K562 (cell line): ENCODE measurements at regions not wholly inside any gene's neighbourhood (a gene's known extent, or its start where the extent isn't known, plus 50 kb on each side); places are given as distances from the start of the nearest gene placed in this dataset.

Experiments used
- ATAC-seq: fragments of 200-7000 bp; cut with Tn5 transposase; 3 replicates; pipeline ENCODE4 v1.9.1; 2020; ENCODE audit warnings: moderate library complexity
- BruUV-seq: library from RNA; stranded (reverse); fragments of 400-500 nt; replicated peaks from 2 replicates; lab custom pipeline; 2021; lab: Mats Ljungman, UMichigan
- CTCF ChIA-PET: fragments of 300-600 bp; formaldehyde crosslinking; extraction: SDS; loops from one replicate; lab custom pipeline; 2021; ENCODE audit warnings: low intra/inter-chr PET ratio; lab: Yijun Ruan, JAX
- POLR2A ChIA-PET: fragments of 300-600, 350-650 bp; sonication (Branson Sonifier 250); formaldehyde crosslinking; extraction: SDS; loops from one replicate; lab custom pipeline; 2021; ENCODE audit warnings: antibody characterized with exemption, inconsistent platforms; lab: Yijun Ruan, JAX
- DNase-seq, 4 experiments: peaks; one replicate each; pipeline versions ENCODE4 v3.0.0 to v3.0.0-alpha.2; 2011 to 2018; ENCODE audit warnings: low spot score in 3 of 4, mixed read lengths in 3 of 4; ENCODE audit errors: extremely low read depth in 1 of 4
- FAIRE-seq: peaks from 2 replicates; lab custom pipeline; 2011; peaks lifted over from hg19 to GRCh38; lab: Jason Lieb, UNC
- H2AFZ ChIP-seq: 2 replicates; pipeline ENCODE4 v1.6.0; 2011; ENCODE audit warnings: low read depth, low read length, control low read depth, inconsistent platforms
- H3K27ac ChIP-seq: fragments of 200-600 bp; 3 replicates; pipeline ENCODE4 v1.8.0; 2011; ENCODE audit warnings: low read depth, mild to moderate bottlenecking, control low read depth, inconsistent platforms, low read length, moderate library complexity, mixed read lengths; ENCODE audit errors: extremely low read depth
- H3K27me3 ChIP-seq, 2 experiments: fragments of 300-600 bp in 1 of 2; 2 replicates in 1 of 2; 3 replicates in 1 of 2; pipeline versions ENCODE4 v1.6.0 to v1.8.0; 2011; ENCODE audit warnings: inconsistent platforms in 2 of 2, low read length in 2 of 2, mild to moderate bottlenecking in 1 of 2, mixed read lengths in 1 of 2, moderate library complexity in 1 of 2; ENCODE audit not compliant: control insufficient read depth in 2 of 2, insufficient read depth in 2 of 2
- H3K36me3 ChIP-seq: fragments of 300-600 bp; 3 replicates; pipeline ENCODE4 v1.8.0; 2011; ENCODE audit warnings: mild to moderate bottlenecking, low read length, inconsistent platforms; ENCODE audit not compliant: control insufficient read depth, insufficient read depth
- H3K4me1 ChIP-seq, 2 experiments: fragments of 200-600 bp in 1 of 2; replicated peaks in 1 of 2; 2 replicates in 1 of 2; 3 replicates in 1 of 2; pipeline versions ENCODE4 v1.5.1 to v1.8.0; 2011; ENCODE audit warnings: inconsistent platforms in 2 of 2, low read length in 2 of 2, mild to moderate bottlenecking in 1 of 2, mixed read lengths in 1 of 2, moderate library complexity in 1 of 2; ENCODE audit not compliant: control insufficient read depth in 2 of 2, insufficient read depth in 2 of 2
- H3K4me2 ChIP-seq: 2 replicates; pipeline ENCODE4 v1.6.1; 2011; ENCODE audit warnings: low read length, control low read depth, inconsistent platforms, mixed read lengths; ENCODE audit not compliant: insufficient read depth
- H3K4me3 ChIP-seq: fragments of 200-600 bp; sonication (generic), shearing (Covaris generic); 2 replicates; pipeline ENCODE4 v1.5.1; 2016; ENCODE audit warnings: control low read depth, inconsistent platforms
- H3K79me2 ChIP-seq: fragments of 200-600 bp; 3 replicates; pipeline ENCODE4 v1.8.0; 2011; ENCODE audit warnings: low read length, inconsistent platforms; ENCODE audit not compliant: control insufficient read depth, insufficient read depth
- H3K9ac ChIP-seq, 2 experiments: 2 replicates each; pipeline versions ENCODE4 v1.6.0 to v1.6.1; 2011; ENCODE audit warnings: low read depth in 2 of 2, low read length in 2 of 2, control low read depth in 1 of 2, inconsistent platforms in 1 of 2, mild to moderate bottlenecking in 1 of 2, mixed read lengths in 1 of 2; ENCODE audit not compliant: insufficient read depth in 1 of 2
- H3K9me1 ChIP-seq: one replicate; pipeline ENCODE4 v1.6.0; 2011; ENCODE audit warnings: inconsistent platforms, mild to moderate bottlenecking, low read length, moderate library complexity; ENCODE audit not compliant: control insufficient read depth, insufficient read depth
- H3K9me3 ChIP-seq: replicated peaks from 2 replicates; pipeline ENCODE4 v1.5.1; 2011; ENCODE audit warnings: low read depth, low read length, inconsistent platforms; ENCODE audit not compliant: control insufficient read depth, insufficient read depth
- H4K20me1 ChIP-seq: replicated peaks from 2 replicates; pipeline ENCODE4 v1.6.1; 2011; ENCODE audit warnings: low read length, inconsistent platforms, mixed read lengths; ENCODE audit not compliant: control insufficient read depth, insufficient read depth
- DACH1 ChIP-seq: fragments of 450-650 bp; IDR thresholded peaks from 2 replicates; pipeline ENCODE4 v1.6.1; 2018; ENCODE audit not compliant: partially characterized antibody
- DIDO1 ChIP-seq: fragments of 450-650 bp; IDR thresholded peaks from 2 replicates; pipeline ENCODE4 v1.6.1; 2016; ENCODE audit warnings: low read depth, missing biosample characterization, missing genetic modification characterization
- DLX4 ChIP-seq: fragments of 250-450 bp; sonication (Bioruptor Pico); IDR thresholded peaks from 2 replicates; pipeline ENCODE4 v1.6.1; 2021; ENCODE audit warnings: mild to moderate bottlenecking
- ETV5 ChIP-seq: sonication (generic); formaldehyde crosslinking; IDR thresholded peaks from 2 replicates; pipeline ENCODE4 v1.4.0; 2020; ENCODE audit warnings: low read depth, mild to moderate bottlenecking, missing genetic modification reagents
- MBD2 ChIP-seq: sonication (generic); IDR thresholded peaks from 2 replicates; pipeline ENCODE4 v1.6.1; 2016; ENCODE audit warnings: low read depth, borderline replicate concordance
- PCBP1 ChIP-seq: fragments of 200-400 bp; formaldehyde crosslinking; IDR thresholded peaks from 2 replicates; pipeline ENCODE4 v1.6.1; 2018; ENCODE audit warnings: mild to moderate bottlenecking, low read depth, low read length; ENCODE audit not compliant: poor library complexity, severe bottlenecking
- POLR2AphosphoS5 ChIP-seq: IDR thresholded peaks from 2 replicates; pipeline ENCODE4 v1.6.1; 2011; ENCODE audit warnings: mild to moderate bottlenecking, low read depth, low read length, moderate library complexity; ENCODE audit not compliant: control insufficient read depth, insufficient read depth
- RAD51 ChIP-seq: fragments of 450-650 bp; IDR thresholded peaks from 2 replicates; pipeline ENCODE4 v1.7.1; 2016; ENCODE audit warnings: low read depth, mild to moderate bottlenecking, borderline replicate concordance
- RBFOX2 ChIP-seq: fragments of 200-400 bp; formaldehyde crosslinking; IDR thresholded peaks from 2 replicates; pipeline ENCODE4 v1.6.1; 2017; ENCODE audit warnings: low read depth, mild to moderate bottlenecking, low read length, moderate library complexity
- RCOR1 ChIP-seq, 2 experiments: IDR thresholded peaks; 2 replicates each; pipeline ENCODE4 v1.6.1; 2012; ENCODE audit warnings: low read depth in 2 of 2, low read length in 2 of 2, borderline replicate concordance in 1 of 2, improper control_type of control experiment in 1 of 2
- SREBF1 ChIP-seq: fragments of 150-350 bp; IDR thresholded peaks from 2 replicates; pipeline ENCODE4 v1.6.1; 2014; ENCODE audit warnings: antibody characterized with exemption, low read depth, low read length, borderline replicate concordance
- SRF ChIP-seq, 2 experiments: fragments of 250-450, 450-650 bp in 1 of 2; sonication (Bioruptor Pico) in 1 of 2; sonication (generic) in 1 of 2; formaldehyde crosslinking; IDR thresholded peaks; 2 replicates each; pipeline versions ENCODE4 v1.5.0 to v1.5.1; 2020 to 2022; ENCODE audit warnings: mild to moderate bottlenecking in 1 of 2, missing genetic modification reagents in 1 of 2
- TARDBP ChIP-seq: fragments of 450-650 bp; IDR thresholded peaks from 2 replicates; pipeline ENCODE4 v1.6.1; 2016
- ZNF217 ChIP-seq: sonication (generic); formaldehyde crosslinking; IDR thresholded peaks from 2 replicates; pipeline ENCODE4 v1.8.0; 2022; ENCODE audit warnings: mild to moderate bottlenecking, missing genetic modification reagents
- ZNF561 ChIP-seq: fragments of 450-650 bp; formaldehyde crosslinking; conservative IDR thresholded peaks from 2 replicates; pipeline ENCODE4 v1.4.0; 2020; ENCODE audit warnings: mild to moderate bottlenecking, moderate library complexity
- WGBS: fragments of 100-300 bp; shearing (Covaris generic); methylation state at CpG from one replicate; pipeline ENCODE4 v1.1.6; 2016; ENCODE audit warnings: low coverage, mixed read lengths; ENCODE audit not compliant: insufficient coverage; ENCODE audit errors: missing lambda C conversion rate; 5-methylcytosine and 5-hydroxymethylcytosine counted together
- in situ Hi-C: fragments of 300-500 bp; cut with MboI; formaldehyde crosslinking; loops from 4 replicates; pipeline ENCODE4 v1.15.0; 2018; ENCODE audit warnings: inconsistent platforms, mixed read lengths
- intact Hi-C: fragments of 100-400 bp; cut with micrococcal nuclease; formaldehyde crosslinking; loops from 2 replicates; pipeline ENCODE4 v1.14.2; 2022
- TF ChIP-seq, protein P1 (sequence below): fragments of 450-650 bp; IDR thresholded peaks from 2 replicates; pipeline ENCODE4 v1.6.1; 2017; ENCODE audit warnings: mild to moderate bottlenecking, moderate library complexity
- TF ChIP-seq, protein P2 (sequence below): fragments of 450-650 bp; IDR thresholded peaks from 2 replicates; pipeline ENCODE4 v1.6.1; 2017; ENCODE audit warnings: antibody characterized with exemption, mild to moderate bottlenecking

GRCh38 chr12:70048521-70049250, 194.5 kb upstream of the CNOT2 start:
- in situ Hi-C loops (no loop called here), intact Hi-C loops (no loop called here)
- H3K36me3 ChIP-seq: no peaks in the 10 kb centered on the region
- H3K27me3 ChIP-seq: no peaks in the 10 kb centered on the region
- FAIRE-seq (no peak), DNase-seq (no peak), ATAC-seq (no peak)
- BruUV-seq: no TSS peak
- POLR2A ChIA-PET: interaction anchor here (0.6 kb wide), 1 partner anchor 612 kb away, joined by 3 read pairs; no protein-coding TSS in a partner anchor
- H4K20me1 ChIP-seq: no peaks in the 10 kb centered on the region
- no peaks in the 10 kb centered on the region for H3K79me2 ChIP-seq
- H3K27ac ChIP-seq: no peak overlapping the region
- H2AFZ ChIP-seq: no peak overlapping the region
- no peaks in the 10 kb centered on the region for H3K9me3 ChIP-seq
- no peak overlapping the region for H3K4me2 ChIP-seq
- no peaks in the 10 kb centered on the region for H3K9me1 ChIP-seq
- CTCF ChIA-PET: no interaction called here
- H3K4me3 ChIP-seq: no peak overlapping the region
- H3K4me1 ChIP-seq: peaks cover 0 to 24% of the 10 kb centered on the region in 2 experiments; a peak in 3 of 5 replicates
- no peak overlapping the region for H3K9ac ChIP-seq
- WGBS: 10% methylated on average over 1 of the region's 1 CpG
- TF ChIP-seq TARDBP: no peak
- no peak for TF ChIP-seq RBFOX2
- TF ChIP-seq PCBP1: no peak
- no peak for TF ChIP-seq ETV5 (CRISPR knock-in tag)
- no peak for TF ChIP-seq RAD51
- no peak for TF ChIP-seq DACH1
- TF ChIP-seq ZNF217 (CRISPR knock-in tag): no peak
- TF ChIP-seq, protein P1, sequence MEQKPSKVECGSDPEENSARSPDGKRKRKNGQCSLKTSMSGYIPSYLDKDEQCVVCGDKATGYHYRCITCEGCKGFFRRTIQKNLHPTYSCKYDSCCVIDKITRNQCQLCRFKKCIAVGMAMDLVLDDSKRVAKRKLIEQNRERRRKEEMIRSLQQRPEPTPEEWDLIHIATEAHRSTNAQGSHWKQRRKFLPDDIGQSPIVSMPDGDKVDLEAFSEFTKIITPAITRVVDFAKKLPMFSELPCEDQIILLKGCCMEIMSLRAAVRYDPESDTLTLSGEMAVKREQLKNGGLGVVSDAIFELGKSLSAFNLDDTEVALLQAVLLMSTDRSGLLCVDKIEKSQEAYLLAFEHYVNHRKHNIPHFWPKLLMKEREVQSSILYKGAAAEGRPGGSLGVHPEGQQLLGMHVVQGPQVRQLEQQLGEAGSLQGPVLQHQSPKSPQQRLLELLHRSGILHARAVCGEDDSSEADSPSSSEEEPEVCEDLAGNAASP: no peak
- TF ChIP-seq SRF (CRISPR knock-in tag; IDR thresholded peaks at IDR 0.05): no peak
- no peak for TF ChIP-seq DIDO1 (tag)
- no peak for TF ChIP-seq SREBF1
- no peak for TF ChIP-seq RCOR1 (IDR thresholded peaks at IDR 0.05; ENCODE audit: borderline replicate concordance in 1 of 2, low read depth in 2 of 2, low read length in 2 of 2)
- TF ChIP-seq, protein P2, sequence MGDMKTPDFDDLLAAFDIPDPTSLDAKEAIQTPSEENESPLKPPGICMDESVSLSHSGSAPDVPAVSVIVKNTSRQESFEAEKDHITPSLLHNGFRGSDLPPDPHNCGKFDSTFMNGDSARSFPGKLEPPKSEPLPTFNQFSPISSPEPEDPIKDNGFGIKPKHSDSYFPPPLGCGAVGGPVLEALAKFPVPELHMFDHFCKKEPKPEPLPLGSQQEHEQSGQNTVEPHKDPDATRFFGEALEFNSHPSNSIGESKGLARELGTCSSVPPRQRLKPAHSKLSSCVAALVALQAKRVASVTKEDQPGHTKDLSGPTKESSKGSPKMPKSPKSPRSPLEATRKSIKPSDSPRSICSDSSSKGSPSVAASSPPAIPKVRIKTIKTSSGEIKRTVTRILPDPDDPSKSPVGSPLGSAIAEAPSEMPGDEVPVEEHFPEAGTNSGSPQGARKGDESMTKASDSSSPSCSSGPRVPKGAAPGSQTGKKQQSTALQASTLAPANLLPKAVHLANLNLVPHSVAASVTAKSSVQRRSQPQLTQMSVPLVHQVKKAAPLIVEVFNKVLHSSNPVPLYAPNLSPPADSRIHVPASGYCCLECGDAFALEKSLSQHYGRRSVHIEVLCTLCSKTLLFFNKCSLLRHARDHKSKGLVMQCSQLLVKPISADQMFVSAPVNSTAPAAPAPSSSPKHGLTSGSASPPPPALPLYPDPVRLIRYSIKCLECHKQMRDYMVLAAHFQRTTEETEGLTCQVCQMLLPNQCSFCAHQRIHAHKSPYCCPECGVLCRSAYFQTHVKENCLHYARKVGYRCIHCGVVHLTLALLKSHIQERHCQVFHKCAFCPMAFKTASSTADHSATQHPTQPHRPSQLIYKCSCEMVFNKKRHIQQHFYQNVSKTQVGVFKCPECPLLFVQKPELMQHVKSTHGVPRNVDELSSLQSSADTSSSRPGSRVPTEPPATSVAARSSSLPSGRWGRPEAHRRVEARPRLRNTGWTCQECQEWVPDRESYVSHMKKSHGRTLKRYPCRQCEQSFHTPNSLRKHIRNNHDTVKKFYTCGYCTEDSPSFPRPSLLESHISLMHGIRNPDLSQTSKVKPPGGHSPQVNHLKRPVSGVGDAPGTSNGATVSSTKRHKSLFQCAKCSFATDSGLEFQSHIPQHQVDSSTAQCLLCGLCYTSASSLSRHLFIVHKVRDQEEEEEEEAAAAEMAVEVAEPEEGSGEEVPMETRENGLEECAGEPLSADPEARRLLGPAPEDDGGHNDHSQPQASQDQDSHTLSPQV: no peak
- TF ChIP-seq MBD2: no peak
- TF ChIP-seq POLR2AphosphoS5: no peak
- no peak for TF ChIP-seq DLX4 (CRISPR knock-in tag)
- no peak for TF ChIP-seq ZNF561
